H1 (cell line): ENCODE measurements at regions not wholly inside any gene's neighbourhood (a gene's known extent, or its start where the extent isn't known, plus 50 kb on each side); places are given as distances from the start of the nearest gene placed in this dataset.

Source experiments
- CTCF ChIA-PET: fragments of 300-600 bp; sonication (Branson Sonifier 250); formaldehyde crosslinking; loops from one replicate; lab custom pipeline; 2021; ENCODE audit not compliant: partially characterized antibody; lab: Charles Lee
- POLR2A ChIA-PET: fragments of 300-600 bp; sonication (Branson Sonifier 250); formaldehyde crosslinking; loops from one replicate; lab custom pipeline; 2021; ENCODE audit warnings: inconsistent platforms; ENCODE audit not compliant: partially characterized antibody; lab: Charles Lee
- DNase-seq, 2 experiments: peaks; one replicate each; pipeline versions ENCODE4 v3.0.0 to v3.0.0-alpha.2; 2010 to 2022; ENCODE audit warnings: low spot score in 2 of 2, low read depth in 1 of 2, mixed read lengths in 1 of 2
- FAIRE-seq: peaks from 2 replicates; lab custom pipeline; 2011; peaks lifted over from hg19 to GRCh38; lab: Jason Lieb, UNC
- H2AFZ ChIP-seq: 2 replicates; pipeline ENCODE4 v1.8.1; 2012; ENCODE audit warnings: low read length, inconsistent platforms
- H2AK5ac ChIP-seq: 2 replicates; pipeline ENCODE4 v1.6.1; 2013; ENCODE audit warnings: low read depth, low read length
- H2BK120ac ChIP-seq: replicated peaks from 2 replicates; pipeline ENCODE3; 2013; ENCODE audit warnings: low read depth, low read length, inconsistent platforms
- H2BK12ac ChIP-seq: 2 replicates; pipeline ENCODE4 v1.6.1; 2013; ENCODE audit warnings: low read depth, low read length
- H2BK15ac ChIP-seq: 2 replicates; pipeline ENCODE4 v1.6.1; 2013; ENCODE audit warnings: low read length
- H2BK20ac ChIP-seq: 2 replicates; pipeline ENCODE4 v1.6.1; 2013; ENCODE audit warnings: low read length
- H2BK5ac ChIP-seq: 2 replicates; pipeline ENCODE4 v1.6.1; 2013; ENCODE audit warnings: low read depth, low read length
- H3K14ac ChIP-seq: 2 replicates; pipeline ENCODE4 v1.6.1; 2013; ENCODE audit warnings: inconsistent platforms; ENCODE audit not compliant: insufficient read length
- H3K18ac ChIP-seq: 2 replicates; pipeline ENCODE4 v1.6.1; 2013; ENCODE audit warnings: low read length; ENCODE audit errors: extremely low read depth
- H3K23ac ChIP-seq: 2 replicates; pipeline ENCODE4 v1.6.1; 2013; ENCODE audit warnings: inconsistent platforms; ENCODE audit not compliant: insufficient read length
- H3K23me2 ChIP-seq: 2 replicates; pipeline ENCODE4 v1.6.1; 2013; ENCODE audit warnings: low read depth, low read length
- H3K27ac ChIP-seq: 2 replicates; pipeline ENCODE4 v1.6.1; 2011; ENCODE audit warnings: low read depth, low read length, inconsistent platforms
- H3K27me3 ChIP-seq, 4 experiments: replicated peaks in 1 of 4; 1 replicate in 1 of 4; 2 replicates in 3 of 4; pipeline versions ENCODE4 v1.6.1 to v1.8.1; 2011 to 2013; ENCODE audit warnings: low read length in 3 of 4, mild to moderate bottlenecking in 3 of 4, inconsistent platforms in 2 of 4, mixed read lengths in 2 of 4, moderate library complexity in 1 of 4; ENCODE audit not compliant: control insufficient read depth in 3 of 4, insufficient read depth in 3 of 4; ENCODE audit errors: extremely low read depth in 1 of 4
- H3K36me3 ChIP-seq, 4 experiments: 2 replicates each; pipeline versions ENCODE4 v1.6.1 to v1.8.1; 2011 to 2013; ENCODE audit warnings: mild to moderate bottlenecking in 4 of 4, low read length in 3 of 4, moderate library complexity in 2 of 4, control low read depth in 1 of 4, inconsistent platforms in 1 of 4; ENCODE audit not compliant: insufficient read depth in 4 of 4, control insufficient read depth in 2 of 4
- H3K4ac ChIP-seq: replicated peaks from 2 replicates; pipeline ENCODE3; 2013; ENCODE audit warnings: low read length, low read depth, mixed read lengths, inconsistent platforms; ENCODE audit not compliant: insufficient read length
- H3K4me1 ChIP-seq, 4 experiments: replicated peaks in 1 of 4; 1 replicate in 1 of 4; 2 replicates in 3 of 4; pipeline versions ENCODE4 v1.6.1 to v1.8.1; 2011 to 2013; ENCODE audit warnings: low read length in 3 of 4, inconsistent platforms in 2 of 4, mixed read lengths in 1 of 4; ENCODE audit not compliant: insufficient read depth in 4 of 4, control insufficient read depth in 3 of 4
- H3K4me2 ChIP-seq, 2 experiments: 2 replicates each; pipeline versions ENCODE4 v1.6.1 to v1.8.1; 2011 to 2013; ENCODE audit warnings: low read depth in 2 of 2, low read length in 2 of 2, control low read depth in 1 of 2, inconsistent platforms in 1 of 2, mild to moderate bottlenecking in 1 of 2; ENCODE audit not compliant: insufficient read depth in 1 of 2
- H3K4me3 ChIP-seq, 4 experiments: fragments of 200-600, 300-600 bp in 1 of 4; sonication (generic), shearing (Covaris generic), sonication (Bioruptor Twin) in 1 of 4; 2 replicates each; pipeline versions ENCODE4 v1.5.1 to v1.8.1; 2011 to 2016; ENCODE audit warnings: low read length in 4 of 4, low read depth in 3 of 4, control low read depth in 2 of 4, inconsistent platforms in 2 of 4, mild to moderate bottlenecking in 2 of 4, mixed read lengths in 1 of 4, moderate library complexity in 1 of 4; ENCODE audit not compliant: insufficient read depth in 2 of 4; ENCODE audit errors: extremely low read depth in 1 of 4
- H3K56ac ChIP-seq: replicated peaks from 2 replicates; pipeline ENCODE3; 2013; ENCODE audit warnings: low read depth, mild to moderate bottlenecking, mixed read lengths, low read length, inconsistent platforms; ENCODE audit not compliant: insufficient read length
- H3K79me1 ChIP-seq: 2 replicates; pipeline ENCODE4 v1.6.1; 2013; ENCODE audit warnings: low read depth, low read length, control low read depth
- H3K79me2 ChIP-seq, 2 experiments: 2 replicates each; pipeline versions ENCODE4 v1.6.1 to v1.8.1; 2012 to 2013; ENCODE audit warnings: low read length in 2 of 2, mild to moderate bottlenecking in 2 of 2, inconsistent platforms in 1 of 2; ENCODE audit not compliant: insufficient read depth in 2 of 2, control insufficient read depth in 1 of 2
- H3K9ac ChIP-seq, 4 experiments: replicated peaks in 1 of 4; 1 replicate in 1 of 4; 2 replicates in 3 of 4; pipeline versions ENCODE4 v1.6.1 to v1.8.1; 2011 to 2013; ENCODE audit warnings: low read depth in 3 of 4, low read length in 3 of 4, control low read depth in 2 of 4, mild to moderate bottlenecking in 2 of 4, moderate library complexity in 2 of 4, inconsistent platforms in 1 of 4; ENCODE audit errors: extremely low read depth in 1 of 4
- H3K9me3 ChIP-seq, 2 experiments: 2 replicates each; pipeline versions ENCODE4 v1.6.1 to v1.8.1; 2012 to 2013; ENCODE audit warnings: mild to moderate bottlenecking in 2 of 2, moderate library complexity in 2 of 2, control low read depth in 1 of 2, inconsistent platforms in 1 of 2, low read depth in 1 of 2, low read length in 1 of 2, mixed read lengths in 1 of 2; ENCODE audit not compliant: insufficient read depth in 2 of 2
- H4K20me1 ChIP-seq, 2 experiments: replicated peaks in 1 of 2; 2 replicates each; pipeline versions ENCODE3 to v1.8.1; 2011 to 2013; ENCODE audit warnings: inconsistent platforms in 2 of 2, low read length in 2 of 2, mild to moderate bottlenecking in 1 of 2; ENCODE audit not compliant: insufficient read depth in 2 of 2, control insufficient read depth in 1 of 2
- H4K5ac ChIP-seq: 2 replicates; pipeline ENCODE4 v1.6.1; 2013; ENCODE audit warnings: low read length, low read depth, mixed read lengths, inconsistent platforms; ENCODE audit not compliant: insufficient read length
- H4K8ac ChIP-seq: 2 replicates; pipeline ENCODE4 v1.8.0; 2013; ENCODE audit warnings: mild to moderate bottlenecking, moderate library complexity, low read length, inconsistent platforms; ENCODE audit not compliant: insufficient read depth; ENCODE audit errors: extremely low read depth
- H4K91ac ChIP-seq: replicated peaks from 2 replicates; pipeline ENCODE3; 2013; ENCODE audit warnings: low read length, mixed read lengths, inconsistent platforms; ENCODE audit not compliant: insufficient read length
- CBX8 ChIP-seq: fragments of 300-800, 300-1000 bp; sonication (generic); IDR thresholded peaks from 2 replicates; pipeline ENCODE4 v1.7.1; 2016; ENCODE audit warnings: low read depth, low read length, borderline replicate concordance
- HDAC6 ChIP-seq: IDR thresholded peaks from one replicate; pipeline ENCODE4 v1.7.1; 2012; ENCODE audit warnings: low read depth, mild to moderate bottlenecking, inconsistent platforms, low read length, moderate library complexity
- WGBS, 2 experiments: shearing (Covaris generic) in 1 of 2; methylation state at CpG; one replicate each; pipeline versions ENCODE4 v1.1.6 to v1.1.7; 2013 to 2015; ENCODE audit warnings: low lambda C conversion rate in 2 of 2, mixed read lengths in 2 of 2, inconsistent platforms in 1 of 2, low coverage in 1 of 2, missing lambda C conversion rate in 1 of 2; ENCODE audit not compliant: insufficient replicate concordance in 2 of 2, insufficient coverage in 1 of 2, insufficient read length in 1 of 2; ENCODE audit errors: extremely low coverage in 1 of 2, missing lambda C conversion rate in 1 of 2; 5-methylcytosine and 5-hydroxymethylcytosine counted together

- no peaks in the 10 kb centered on the region for H3K79me2 ChIP-seq
- H3K4ac ChIP-seq, result no peak overlapping the region
- CTCF ChIA-PET, result interaction anchor here (0.7 to 1.8 kb wide), 3 partner anchors 20 to 154 kb away, joined by 3 to 7 read pairs (median 3); no protein-coding TSS in a partner anchor
- no peaks in the 10 kb centered on the region; the same call in 1 of the 2 replicates for H3K79me1 ChIP-seq
- H3K14ac ChIP-seq, result no peak overlapping the region
- DNase-seq (no peak), FAIRE-seq (no peak)
- no peaks in the 10 kb centered on the region for H4K20me1 ChIP-seq
- no peaks in the 10 kb centered on the region for H3K27me3 ChIP-seq
- H3K27ac ChIP-seq, result no peak overlapping the region
- no peaks in the 10 kb centered on the region for H3K36me3 ChIP-seq
- no peak overlapping the region for H2BK120ac ChIP-seq
- H3K18ac ChIP-seq, result no peak overlapping the region
- H3K23ac ChIP-seq, result no peak overlapping the region
- no peak overlapping the region for H2AK5ac ChIP-seq
- POLR2A ChIA-PET, result no interaction called here
- H3K9me3 ChIP-seq, result no peaks in the 10 kb centered on the region
- H2BK5ac ChIP-seq, result no peak overlapping the region
- WGBS, 2 experiments, result 91% methylated on average over 5 of the region's 5 CpGs; no CpG with 5 or more reads in 1 of the 2 experiments
- H4K5ac ChIP-seq, result no peak overlapping the region
- no peak overlapping the region for H4K8ac ChIP-seq
- no peak overlapping the region for H3K4me2 ChIP-seq
- H4K91ac ChIP-seq, result no peak overlapping the region
- no peak overlapping the region for H2BK15ac ChIP-seq
- H2BK12ac ChIP-seq, result no peak overlapping the region
- no peak overlapping the region for H3K4me3 ChIP-seq
- no peaks in the 10 kb centered on the region; the same call in 1 of the 2 replicates for H3K23me2 ChIP-seq
- no peak overlapping the region for H2BK20ac ChIP-seq
- H3K56ac ChIP-seq, result no peak overlapping the region
- H3K9ac ChIP-seq, result no peak overlapping the region
- H2AFZ ChIP-seq, result no peak overlapping the region
- H3K4me1 ChIP-seq, result no peaks in the 10 kb centered on the region
- TF ChIP-seq CBX8, result no peak
- TF ChIP-seq HDAC6, result no peak
Measured at GRCh38 chr18:61735564-61736102, 157.2 kb downstream of the RNF152 start.
